Neutrophil (primary cell): ENCODE measurements at regions not wholly inside any gene's neighbourhood (a gene's known extent, or its start where the extent isn't known, plus 50 kb on each side); places are given as distances from the start of the nearest gene placed in this dataset.

Experiments used
- H3K27ac ChIP-seq: fragments of 200-600 bp; sonication (generic); 2 replicates; pipeline ENCODE4 v1.5.1; 2016; ENCODE audit warnings: mild to moderate bottlenecking, moderate library complexity
- H3K27me3 ChIP-seq: fragments of 200-600 bp; sonication (generic); 2 replicates; pipeline ENCODE4 v1.6.0; 2016; ENCODE audit warnings: mild to moderate bottlenecking
- H3K36me3 ChIP-seq: fragments of 200-600 bp; sonication (generic); 2 replicates; pipeline ENCODE4 v1.5.1; 2017
- H3K4me1 ChIP-seq, 2 experiments: fragments of 200-600 bp in 1 of 2; sonication (generic) in 1 of 2; 1 replicate in 1 of 2; 2 replicates in 1 of 2; pipeline versions ENCODE4 v1.5.1 to v1.6.1; 2013 to 2016; ENCODE audit warnings: low read depth in 1 of 2, low read length in 1 of 2, mild to moderate bottlenecking in 1 of 2, moderate library complexity in 1 of 2; ENCODE audit not compliant: control insufficient read depth in 1 of 2, insufficient read depth in 1 of 2
- H3K4me3 ChIP-seq, 2 experiments: fragments of 200-600 bp in 1 of 2; sonication (generic) in 1 of 2; 1 replicate in 1 of 2; 2 replicates in 1 of 2; pipeline ENCODE4 v1.5.1; 2013 to 2016; ENCODE audit warnings: low read depth in 1 of 2, low read length in 1 of 2, mild to moderate bottlenecking in 1 of 2, moderate library complexity in 1 of 2
- H3K9me3 ChIP-seq: fragments of 200-600 bp; sonication (generic); 2 replicates; pipeline ENCODE4 v1.5.1; 2016
- CTCF ChIP-seq: fragments of 200-600 bp; sonication (generic); IDR thresholded peaks from 2 replicates; pipeline ENCODE4 v1.5.1; 2016; ENCODE audit warnings: antibody characterized with exemption

GRCh38 chr2:6429210-6429986 lies 436.3 kb downstream of the CMPK2 start:
- H3K27ac ChIP-seq: no peak overlapping the region
- H3K36me3 ChIP-seq: no peaks in the 10 kb centered on the region
- H3K4me1 ChIP-seq: no peaks in the 10 kb centered on the region
- no peaks in the 10 kb centered on the region for H3K9me3 ChIP-seq
- no peak for TF ChIP-seq CTCF
- H3K27me3 ChIP-seq: no peaks in the 10 kb centered on the region
- H3K4me3 ChIP-seq: no peak overlapping the region

GRCh38 chr2:6434438-6434837 lies 431.3 kb downstream of the CMPK2 start:
- Histone ChIP-seq H3K4me3 (no peak overlapping the region), H3K4me1 (no peaks in the 10 kb centered on the region), H3K27ac (no peak overlapping the region), H3K36me3 (no peaks in the 10 kb centered on the region), H3K27me3 (no peaks in the 10 kb centered on the region), H3K9me3 (no peaks in the 10 kb centered on the region)
- TF ChIP-seq CTCF: no peak

GRCh38 chr2:6441800-6442199 lies 423.9 kb downstream of the CMPK2 start:
- no peak overlapping the region for H3K27ac ChIP-seq
- TF ChIP-seq CTCF: no peak
- no peaks in the 10 kb centered on the region for H3K4me1 ChIP-seq
- H3K4me3 ChIP-seq: no peak overlapping the region
- H3K27me3 ChIP-seq: no peaks in the 10 kb centered on the region
- no peaks in the 10 kb centered on the region for H3K36me3 ChIP-seq
- no peaks in the 10 kb centered on the region for H3K9me3 ChIP-seq

- Histone ChIP-seq H3K9me3 (no peaks in the 10 kb centered on the region), H3K36me3 (no peaks in the 10 kb centered on the region), H3K27ac (no peak overlapping the region), H3K4me3 (no peak overlapping the region), H3K4me1 (no peaks in the 10 kb centered on the region), H3K27me3 (no peaks in the 10 kb centered on the region)
- no peak for TF ChIP-seq CTCF
Measured at GRCh38 chr2:6442252-6442985, 423.3 kb downstream of the CMPK2 start.

GRCh38 chr2:6443061-6443823 lies 422.5 kb downstream of the CMPK2 start:
- H3K9me3 ChIP-seq: no peaks in the 10 kb centered on the region
- H3K4me3 ChIP-seq: no peak overlapping the region
- H3K27me3 ChIP-seq: no peaks in the 10 kb centered on the region
- no peaks in the 10 kb centered on the region for H3K4me1 ChIP-seq
- H3K36me3 ChIP-seq: no peaks in the 10 kb centered on the region
- TF ChIP-seq CTCF: no peak
- no peak overlapping the region for H3K27ac ChIP-seq
